HG02870 (cell line): ENCODE measurements at regions not wholly inside any gene's neighbourhood (a gene's known extent, or its start where the extent isn't known, plus 50 kb on each side); places are given as distances from the start of the nearest gene placed in this dataset.
"Not testable (repeated sequence)": the region's sequence is repeated elsewhere in the genome, so short reads cannot be mapped to it uniquely, and the experiment has no call there.

Source experiments
- ATAC-seq: cut with Tn5 transposase; IDR thresholded peaks from one replicate; pipeline ENCODE4 v1.9.1; 2021; ENCODE audit warnings: mild to moderate bottlenecking, moderate library complexity; ENCODE audit not compliant: unreplicated experiment

- ATAC-seq, result no peak
These were observed 896.5 kb downstream of the AMY1C start for GRCh38 chr1:104646233-104646632.

DNA sequence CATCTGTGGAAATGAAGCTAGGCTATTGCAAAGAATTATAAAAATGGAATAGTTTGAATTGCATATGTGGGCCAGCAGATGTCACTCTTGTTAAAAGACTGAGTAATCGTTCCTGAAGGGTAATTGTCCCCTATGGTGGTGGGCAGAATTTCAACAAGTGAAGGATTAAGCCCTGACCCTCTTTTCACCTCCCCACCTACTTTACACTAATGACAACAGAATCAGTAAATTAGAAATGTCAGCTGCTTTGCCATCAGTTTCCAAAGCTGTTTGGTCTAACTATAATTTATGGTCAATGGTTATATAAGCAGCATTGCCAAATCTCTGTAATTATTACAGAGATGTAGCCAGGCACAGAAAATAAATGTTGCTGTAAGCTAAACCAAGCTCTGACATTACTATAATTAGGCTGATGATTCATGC, 898.6 kb downstream of the AMY1C start:
- peak; percentile 58 for ATAC-seq

GRCh38 chr1:104664374-104664773, 914.7 kb downstream of the AMY1C start:
- not testable (repeated sequence) for ATAC-seq

GRCh38 chr1:104665300-104665699, 915.6 kb downstream of the AMY1C start:
- no peak for ATAC-seq

- ATAC-seq, result no peak
These were observed 922.1 kb downstream of the AMY1C start for GRCh38 chr1:104671684-104672353.

GRCh38 chr1:104699433-104699832, 949.7 kb downstream of the AMY1C start:
- no peak for ATAC-seq

DNA sequence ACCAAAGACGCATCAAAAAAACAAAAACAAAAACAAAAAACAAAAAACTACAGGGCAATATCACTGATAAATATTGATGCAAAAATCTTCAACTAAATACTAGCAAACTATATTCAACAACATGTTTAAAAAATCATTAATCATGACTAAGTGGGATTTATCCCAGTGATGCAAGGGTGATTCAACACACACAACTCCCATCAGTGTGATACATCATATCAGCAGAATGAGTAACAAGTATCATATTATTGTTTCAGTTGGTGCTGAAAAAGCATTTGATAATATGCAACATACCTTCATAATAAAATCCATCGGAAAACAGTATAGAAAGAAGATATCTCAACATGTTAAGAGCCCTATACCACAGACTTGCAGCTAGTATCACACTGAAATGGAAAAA, 953.0 kb downstream of the AMY1C start:
- ATAC-seq, result no peak

DNA sequence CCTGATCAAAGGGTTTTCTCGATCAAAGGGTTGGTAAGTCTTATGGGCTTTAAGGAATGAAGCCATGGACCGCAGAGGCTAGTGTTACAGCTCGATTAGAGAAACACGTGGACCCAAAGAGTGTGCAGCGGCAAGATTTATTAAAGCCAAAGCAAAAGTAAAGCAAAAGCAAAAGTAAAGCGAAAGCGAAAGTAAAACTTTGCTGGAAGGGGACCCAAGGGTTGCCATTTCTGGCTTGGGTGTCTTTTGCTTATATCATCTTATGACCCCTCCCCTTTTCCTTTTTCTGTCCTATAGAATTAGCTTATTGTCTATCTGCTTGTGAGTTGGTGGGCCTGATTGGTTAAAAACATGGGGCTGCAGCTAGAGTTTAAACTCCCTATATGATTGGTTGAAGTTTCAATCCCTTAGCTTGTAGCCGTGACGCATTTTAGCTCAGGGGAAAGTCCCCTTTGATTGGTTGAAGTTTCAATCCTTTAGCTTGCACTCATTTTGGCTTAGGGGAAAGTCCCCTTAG, 957.0 kb downstream of the AMY1C start:
- ATAC-seq, result peak; percentile 47

- no peak for ATAC-seq
These were observed 969.1 kb downstream of the AMY1C start for GRCh38 chr1:104718752-104719151.

GRCh38 chr1:104720741-104721140, 971.0 kb downstream of the AMY1C start:
- ATAC-seq, result no peak

DNA sequence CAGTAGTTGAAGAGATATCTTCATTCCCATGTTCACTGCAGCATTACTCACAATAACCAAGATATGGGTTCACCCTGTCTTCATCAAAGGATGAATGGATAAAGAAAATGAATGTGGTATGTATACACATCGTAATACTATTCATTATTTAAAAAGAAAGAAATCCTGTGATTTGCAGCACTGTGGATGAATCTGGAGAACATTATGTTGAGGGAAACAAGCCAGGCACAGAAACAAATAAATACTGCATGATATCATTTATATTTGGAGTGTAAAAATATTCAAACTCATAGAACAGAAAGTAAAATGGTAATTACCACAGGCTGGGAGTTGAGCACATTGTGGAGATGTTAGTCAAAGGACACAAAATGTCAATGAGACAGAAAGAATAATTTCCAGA, 977.2 kb downstream of the AMY1C start:
- no peak for ATAC-seq

GRCh38 chr1:104733866-104734265, 984.2 kb downstream of the AMY1C start:
- ATAC-seq, result no peak

DNA sequence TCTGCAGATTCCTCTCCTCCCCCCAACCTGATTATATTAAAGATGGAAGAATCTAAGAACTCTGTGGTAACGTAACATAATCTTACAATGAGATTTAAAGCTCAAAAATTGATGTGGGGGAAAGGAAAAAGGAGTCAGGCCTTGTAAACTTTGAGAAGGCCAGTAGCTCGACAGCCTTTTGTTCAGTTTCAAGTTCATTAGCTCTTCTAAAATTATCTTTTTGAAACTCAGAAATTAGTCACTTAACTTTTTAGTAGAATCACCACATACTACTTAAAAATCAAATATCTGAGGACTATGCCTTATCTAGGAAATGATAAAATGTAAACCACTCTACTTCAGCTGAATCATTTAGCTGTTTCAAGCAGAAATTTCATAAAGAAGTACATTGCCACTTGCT, 996.2 kb downstream of the AMY1C start:
- peak; percentile 52 for ATAC-seq

DNA sequence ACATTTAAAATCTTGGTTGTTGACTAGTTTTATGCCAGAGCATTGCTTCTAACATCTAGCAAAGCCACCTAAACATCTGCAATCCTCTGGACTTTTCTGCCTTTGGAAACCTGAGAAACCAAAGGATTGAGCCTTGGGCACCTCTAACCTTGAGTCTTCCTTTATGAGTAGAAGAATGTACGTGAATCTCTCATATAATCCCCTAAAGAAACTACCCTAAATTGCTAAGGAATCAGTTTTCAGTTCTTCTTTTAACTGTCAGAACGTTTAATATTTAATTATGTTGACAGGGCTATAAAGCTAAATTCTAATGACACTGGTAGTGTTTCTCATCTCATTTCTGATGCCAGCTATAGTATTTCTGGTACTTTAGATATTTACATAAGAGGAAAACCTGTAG, 997.3 kb downstream of the AMY1C start:
- ATAC-seq, result no peak

DNA sequence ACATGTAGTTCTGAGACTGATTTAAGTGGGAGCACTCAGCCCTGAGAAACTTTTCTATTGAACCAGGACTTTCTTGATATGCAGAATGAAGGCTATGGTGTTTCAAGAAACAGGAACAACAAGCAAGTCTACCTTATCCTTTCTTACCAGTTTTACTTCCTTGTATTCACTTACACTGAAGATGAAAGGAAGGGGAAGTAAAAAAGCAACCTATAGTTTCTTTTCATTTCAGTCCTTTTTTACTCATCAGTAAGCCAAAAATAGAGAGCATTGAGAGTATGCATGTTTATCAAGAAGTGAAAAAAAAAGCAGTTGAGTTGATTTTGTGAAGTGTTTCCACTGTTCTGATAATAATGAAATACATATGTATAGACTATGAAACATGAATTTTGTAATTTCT, 1010.3 kb downstream of the AMY1C start:
- peak; percentile 97 for ATAC-seq

- ATAC-seq, result no peak
These were observed 1012.4 kb downstream of the AMY1C start for GRCh38 chr1:104761961-104762570.

DNA sequence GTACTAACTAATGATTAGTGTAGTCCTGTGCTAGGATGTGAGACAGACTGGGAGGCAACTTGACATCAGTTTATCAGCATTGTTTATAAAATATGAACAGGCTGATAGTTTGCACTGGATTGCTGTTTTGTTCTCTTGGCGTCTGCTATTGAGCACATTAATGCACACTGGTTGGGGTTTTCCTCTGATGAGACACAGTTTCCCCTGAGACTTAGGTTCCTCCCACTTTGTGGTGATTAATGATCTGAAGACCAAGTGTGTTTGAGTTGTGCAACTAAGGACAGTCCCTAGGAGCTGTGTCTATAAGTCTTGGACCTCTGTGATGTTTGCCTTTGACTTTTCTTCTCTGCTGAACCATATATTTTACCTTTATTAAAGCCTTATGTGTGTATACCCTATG, 1015.4 kb downstream of the AMY1C start:
- peak; percentile 41 for ATAC-seq

- ATAC-seq, result peak; percentile 58
These were observed 1018.8 kb downstream of the AMY1C start for GRCh38 chr1:104768466-104768865.

DNA sequence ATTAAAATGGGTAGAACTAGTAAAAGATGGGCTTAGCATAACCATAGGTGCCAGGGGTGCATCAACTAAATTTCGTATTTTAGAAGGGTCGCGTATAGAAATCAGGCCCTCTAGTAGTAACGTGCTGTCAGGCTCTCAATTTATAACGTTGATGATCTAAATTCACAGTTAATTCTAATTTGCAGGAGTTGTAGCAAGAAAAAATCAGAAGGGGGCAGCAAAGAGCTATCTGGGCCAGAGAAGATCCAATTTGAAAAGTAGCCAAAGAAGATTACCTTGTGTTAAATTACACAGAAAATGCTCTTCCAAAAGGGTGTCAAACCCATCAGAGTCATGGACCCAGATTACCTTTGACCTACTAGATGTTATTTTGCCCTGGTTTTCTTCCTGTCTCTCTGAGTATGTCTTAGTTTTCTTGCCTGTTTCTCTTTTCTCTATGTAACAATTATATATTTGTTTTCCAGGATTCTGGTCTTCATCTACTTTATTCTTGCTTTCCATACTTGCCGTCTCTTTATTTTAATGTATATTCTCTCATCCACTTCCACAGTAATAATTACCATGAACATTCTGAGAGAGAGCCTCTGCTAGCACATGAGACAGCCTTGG, 1030.9 kb downstream of the AMY1C start:
- ATAC-seq, result peak; percentile 67

GRCh38 chr1:104785575-104786187, 1036.0 kb downstream of the AMY1C start:
- no peak for ATAC-seq

DNA sequence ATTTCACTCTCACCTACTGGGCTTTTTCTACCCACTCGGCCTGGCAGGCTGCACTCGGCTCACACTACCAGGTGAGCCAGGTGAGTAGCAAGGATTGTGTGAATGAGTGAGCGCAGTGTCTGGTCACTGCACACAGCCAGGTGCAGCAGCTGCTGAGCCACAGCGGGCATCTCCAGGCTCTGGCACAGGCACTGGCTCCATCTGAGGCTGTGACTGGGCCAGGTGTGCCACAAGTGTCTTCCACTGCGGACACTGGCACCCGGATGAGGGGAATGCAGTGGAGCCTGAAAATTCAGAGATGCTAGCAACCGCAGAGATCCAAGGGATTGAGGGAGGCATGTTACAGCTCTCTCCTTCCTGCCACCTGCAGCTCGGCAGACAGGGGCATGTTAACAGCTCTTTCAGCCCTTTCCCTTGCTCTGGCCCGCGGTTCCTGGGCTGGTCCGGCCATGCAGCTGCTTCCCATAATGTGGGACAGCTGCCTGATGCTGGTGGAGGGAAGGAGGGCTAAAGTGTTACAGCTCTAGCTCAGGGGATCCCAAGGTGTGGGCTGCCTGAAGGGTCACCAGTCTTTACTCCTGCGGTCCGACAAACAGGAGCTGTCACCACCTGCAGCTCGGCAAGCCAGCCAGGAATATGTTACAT, 1038.3 kb downstream of the AMY1C start:
- no peak for ATAC-seq
